IMR-90 (cell line): ENCODE measurements at regions not wholly inside any gene's neighbourhood (a gene's known extent, or its start where the extent isn't known, plus 50 kb on each side); places are given as distances from the start of the nearest gene placed in this dataset.

Experiments used
- TF ChIP-seq, protein P1 (sequence below): conservative IDR thresholded peaks from 2 replicates; pipeline ENCODE4 v1.5.1; 2012; ENCODE audit warnings: mild to moderate bottlenecking, low read depth, low read length, improper control_type of control experiment

DNA sequence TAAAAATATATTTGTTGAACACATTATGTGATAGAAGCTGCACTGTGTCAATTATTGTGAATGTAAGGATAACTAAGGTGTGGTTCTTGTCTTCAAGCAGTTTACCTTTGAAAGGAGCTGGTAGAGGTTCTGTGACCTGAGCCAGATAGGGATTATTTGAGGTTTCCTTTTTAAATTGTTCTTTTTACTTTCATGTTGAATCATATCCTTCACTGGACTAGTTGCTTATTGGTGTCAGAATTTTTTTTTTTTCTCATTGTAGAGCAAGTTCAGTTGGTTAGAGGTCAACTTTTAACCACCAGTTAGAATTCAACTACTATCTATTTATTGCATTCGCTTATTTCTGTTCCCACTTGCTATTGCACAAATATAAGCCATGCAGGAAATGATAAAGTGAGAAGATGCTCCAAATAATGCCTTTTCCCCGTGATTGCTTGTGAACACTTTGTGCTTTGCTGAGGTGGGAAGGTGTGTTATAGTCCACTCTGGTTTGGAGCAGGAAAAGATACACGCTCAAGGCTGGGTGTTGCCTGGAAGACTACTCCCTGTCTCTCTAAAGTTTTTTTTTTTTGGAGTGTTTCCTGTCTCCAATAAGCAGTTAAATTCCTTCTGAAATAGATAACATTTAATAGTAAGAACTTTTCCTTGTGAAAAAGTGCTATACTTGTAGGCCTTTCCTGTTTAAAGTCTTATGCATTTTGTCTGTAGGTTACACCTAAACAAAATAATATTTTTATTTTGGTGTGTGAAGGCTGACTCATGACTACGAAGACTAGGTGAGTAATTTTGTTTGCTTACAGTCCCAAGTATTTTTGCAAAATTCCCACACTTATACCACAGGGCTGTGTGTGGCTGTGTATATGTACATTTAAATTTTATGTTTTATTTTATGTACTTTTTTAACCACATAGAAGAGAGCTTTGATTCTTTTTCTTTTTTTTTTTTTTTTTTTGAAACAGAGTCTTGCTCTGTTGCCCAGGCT is 83.8 kb upstream of the LCORL start (continued):
- TF ChIP-seq, protein P1, sequence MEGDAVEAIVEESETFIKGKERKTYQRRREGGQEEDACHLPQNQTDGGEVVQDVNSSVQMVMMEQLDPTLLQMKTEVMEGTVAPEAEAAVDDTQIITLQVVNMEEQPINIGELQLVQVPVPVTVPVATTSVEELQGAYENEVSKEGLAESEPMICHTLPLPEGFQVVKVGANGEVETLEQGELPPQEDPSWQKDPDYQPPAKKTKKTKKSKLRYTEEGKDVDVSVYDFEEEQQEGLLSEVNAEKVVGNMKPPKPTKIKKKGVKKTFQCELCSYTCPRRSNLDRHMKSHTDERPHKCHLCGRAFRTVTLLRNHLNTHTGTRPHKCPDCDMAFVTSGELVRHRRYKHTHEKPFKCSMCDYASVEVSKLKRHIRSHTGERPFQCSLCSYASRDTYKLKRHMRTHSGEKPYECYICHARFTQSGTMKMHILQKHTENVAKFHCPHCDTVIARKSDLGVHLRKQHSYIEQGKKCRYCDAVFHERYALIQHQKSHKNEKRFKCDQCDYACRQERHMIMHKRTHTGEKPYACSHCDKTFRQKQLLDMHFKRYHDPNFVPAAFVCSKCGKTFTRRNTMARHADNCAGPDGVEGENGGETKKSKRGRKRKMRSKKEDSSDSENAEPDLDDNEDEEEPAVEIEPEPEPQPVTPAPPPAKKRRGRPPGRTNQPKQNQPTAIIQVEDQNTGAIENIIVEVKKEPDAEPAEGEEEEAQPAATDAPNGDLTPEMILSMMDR: no peak
